Neural cell (in vitro differentiated cells): ENCODE measurements at regions not wholly inside any gene's neighbourhood (a gene's known extent, or its start where the extent isn't known, plus 50 kb on each side); places are given as distances from the start of the nearest gene placed in this dataset.

Source experiments
- H2AFZ ChIP-seq: fragments of 200-600, 300-800 bp; sonication (generic), shearing (Covaris generic); 2 replicates; pipeline ENCODE4 v1.6.0; 2014; ENCODE audit warnings: low read depth, mild to moderate bottlenecking, antibody characterized with exemption, low read length, moderate library complexity
- H3F3A ChIP-seq: fragments of 200-600 bp; shearing (Covaris generic); 2 replicates; pipeline ENCODE4 v1.6.1; 2016; ENCODE audit warnings: mild to moderate bottlenecking, moderate library complexity, mixed read lengths, antibody characterized with exemption, low read length; ENCODE audit not compliant: insufficient read depth, poor library complexity, severe bottlenecking
- H3K27ac ChIP-seq: fragments of 200-600, 300-800 bp; sonication (generic), shearing (Covaris generic); 2 replicates; pipeline ENCODE4 v1.5.1; 2014; ENCODE audit warnings: mild to moderate bottlenecking, low read length, moderate library complexity
- H3K27me3 ChIP-seq: fragments of 300-800, 200-600 bp; sonication (generic), shearing (Covaris generic); 2 replicates; pipeline ENCODE4 v1.6.0; 2014; ENCODE audit warnings: mild to moderate bottlenecking, low read depth, low read length, moderate library complexity; ENCODE audit not compliant: insufficient read depth
- H3K36me3 ChIP-seq: fragments of 300-800, 200-600 bp; sonication (generic), shearing (Covaris generic); 2 replicates; pipeline ENCODE4 v1.5.1; 2014; ENCODE audit warnings: mild to moderate bottlenecking, antibody characterized with exemption, low read length, moderate library complexity; ENCODE audit not compliant: insufficient read depth
- H3K4me2 ChIP-seq: fragments of 300-800, 200-600 bp; sonication (generic), shearing (Covaris generic); 2 replicates; pipeline ENCODE4 v1.6.0; 2014; ENCODE audit warnings: mild to moderate bottlenecking, low read length
- H3K4me3 ChIP-seq: fragments of 300-800, 200-600 bp; sonication (generic), shearing (Covaris generic); 2 replicates; pipeline ENCODE4 v1.5.1; 2014; ENCODE audit warnings: mild to moderate bottlenecking, low read length, moderate library complexity
- H3K79me2 ChIP-seq: fragments of 200-600 bp; shearing (Covaris generic); replicated peaks from 2 replicates; pipeline ENCODE4 v1.6.0; 2014; ENCODE audit warnings: mild to moderate bottlenecking, low read length, moderate library complexity; ENCODE audit not compliant: insufficient read depth
- H3K9ac ChIP-seq: fragments of 300-800, 200-600 bp; sonication (generic), shearing (Covaris generic); 2 replicates; pipeline ENCODE4 v1.6.1; 2016; ENCODE audit warnings: mild to moderate bottlenecking, low read length, mixed read lengths
- H3K9me2 ChIP-seq: fragments of 200-600 bp; shearing (Covaris generic); 2 replicates; pipeline ENCODE4 v1.6.1; 2016; ENCODE audit warnings: mild to moderate bottlenecking, low read length, mixed read lengths; ENCODE audit not compliant: insufficient read depth
- H3K9me3 ChIP-seq: fragments of 200-600, 300-800 bp; sonication (generic), shearing (Covaris generic); 2 replicates; pipeline ENCODE4 v1.6.1; 2016; ENCODE audit warnings: mild to moderate bottlenecking, mixed run types, low read length, moderate library complexity, mixed read lengths
- H4K20me1 ChIP-seq: fragments of 200-600 bp; shearing (Covaris generic); 2 replicates; pipeline ENCODE4 v1.6.1; 2016; ENCODE audit warnings: mild to moderate bottlenecking, mixed run types; ENCODE audit not compliant: insufficient read depth
- CTCF ChIP-seq: fragments of 450-650 bp; IDR thresholded peaks from 2 replicates; pipeline ENCODE4 v1.5.1; 2014; ENCODE audit warnings: antibody characterized with exemption, mild to moderate bottlenecking, moderate library complexity; ENCODE audit not compliant: poor library complexity, severe bottlenecking
- EP300 ChIP-seq: fragments of 450-650 bp; conservative IDR thresholded peaks from 2 replicates; pipeline ENCODE4 v1.6.1; 2014; ENCODE audit warnings: antibody characterized with exemption, mild to moderate bottlenecking, moderate library complexity; ENCODE audit not compliant: poor library complexity, severe bottlenecking
- EZH2 ChIP-seq: fragments of 200-600, 300-800 bp; shearing (Covaris generic), sonication (generic); IDR thresholded peaks from 2 replicates; pipeline ENCODE4 v1.6.1; 2014; ENCODE audit warnings: antibody characterized with exemption, low read length, borderline replicate concordance, mild to moderate bottlenecking; ENCODE audit not compliant: insufficient read depth, poor library complexity, severe bottlenecking
- MXI1 ChIP-seq: fragments of 450-650 bp; conservative IDR thresholded peaks from 2 replicates; pipeline ENCODE4 v1.6.1; 2014; ENCODE audit warnings: antibody characterized with exemption, mild to moderate bottlenecking; ENCODE audit not compliant: poor library complexity, severe bottlenecking
- POLR2AphosphoS5 ChIP-seq: IDR thresholded peaks from 2 replicates; pipeline ENCODE4 v1.6.1; 2012
- RAD21 ChIP-seq: fragments of 450-650 bp; conservative IDR thresholded peaks from 2 replicates; pipeline ENCODE4 v1.6.1; 2014; ENCODE audit warnings: antibody characterized with exemption, mild to moderate bottlenecking, moderate library complexity
- REST ChIP-seq: IDR thresholded peaks from 2 replicates; pipeline ENCODE4 v1.6.1; 2012; ENCODE audit warnings: borderline replicate concordance
- SMC3 ChIP-seq: fragments of 450-650 bp; conservative IDR thresholded peaks from 2 replicates; pipeline ENCODE4 v1.6.1; 2014; ENCODE audit warnings: antibody characterized with exemption, mild to moderate bottlenecking, moderate library complexity; ENCODE audit not compliant: poor library complexity
- TAF1 ChIP-seq: IDR thresholded peaks from 2 replicates; pipeline ENCODE4 v1.6.1; 2012; ENCODE audit warnings: low read depth

GRCh38 chr5:111672099-111672498 is 84.9 kb downstream of the NREP start:
- H3K4me2 ChIP-seq: no peak overlapping the region
- H3K4me3 ChIP-seq: no peak overlapping the region
- no peaks in the 10 kb centered on the region for H3K27me3 ChIP-seq
- H3K9me3 ChIP-seq: no peaks in the 10 kb centered on the region
- no peaks in the 10 kb centered on the region for H3K36me3 ChIP-seq
- H2AFZ ChIP-seq: no peak overlapping the region
- no peak overlapping the region for H3K27ac ChIP-seq
- H4K20me1 ChIP-seq: no peaks in the 10 kb centered on the region
- no peak overlapping the region for H3K9ac ChIP-seq
- H3K9me2 ChIP-seq: no peaks in the 10 kb centered on the region
- H3K79me2 ChIP-seq: no peaks in the 10 kb centered on the region
- no peaks in the 10 kb centered on the region for H3F3A ChIP-seq
- TF ChIP-seq POLR2AphosphoS5: no peak
- TF ChIP-seq CTCF: no peak
- TF ChIP-seq TAF1: no peak
- TF ChIP-seq SMC3: no peak
- no peak for TF ChIP-seq EP300
- no peak for TF ChIP-seq REST
- no peak for TF ChIP-seq EZH2
- TF ChIP-seq MXI1: no peak
- no peak for TF ChIP-seq RAD21

- Histone ChIP-seq H3K27me3 (no peaks in the 10 kb centered on the region), H3K9me2 (no peaks in the 10 kb centered on the region), H3K27ac (no peak overlapping the region), H4K20me1 (no peaks in the 10 kb centered on the region), H3K9ac (no peak overlapping the region), H3K4me3 (no peak overlapping the region), H2AFZ (no peak overlapping the region), H3K9me3 (no peaks in the 10 kb centered on the region), H3K4me2 (no peak overlapping the region), H3K79me2 (no peaks in the 10 kb centered on the region), H3F3A (no peaks in the 10 kb centered on the region), H3K36me3 (no peaks in the 10 kb centered on the region)
- TF ChIP-seq EP300: no peak
- TF ChIP-seq POLR2AphosphoS5: no peak
- no peak for TF ChIP-seq SMC3
- no peak for TF ChIP-seq MXI1
- TF ChIP-seq TAF1: no peak
- TF ChIP-seq EZH2: no peak
- TF ChIP-seq CTCF: no peak
- TF ChIP-seq RAD21: no peak
- TF ChIP-seq REST: no peak
These were observed 86.0 kb downstream of the NREP start for GRCh38 chr5:111670826-111671492.
